NB4 (cell line): ENCODE measurements at regions not wholly inside any gene's neighbourhood (a gene's known extent, or its start where the extent isn't known, plus 50 kb on each side); places are given as distances from the start of the nearest gene placed in this dataset.

Experiments used
- CTCF ChIP-seq: IDR thresholded peaks from one replicate; pipeline ENCODE4 v1.5.1; 2012; ENCODE audit warnings: low read depth, low read length
- MYC ChIP-seq: IDR thresholded peaks from 2 replicates; pipeline ENCODE4 v1.6.1; 2011; ENCODE audit warnings: low read depth, low read length
- POLR2A ChIP-seq: IDR thresholded peaks from 2 replicates; pipeline ENCODE4 v1.6.1; 2011; ENCODE audit warnings: mild to moderate bottlenecking; ENCODE audit not compliant: insufficient read length; ENCODE audit errors: extremely low read depth
- TF ChIP-seq, protein P1 (sequence below): IDR thresholded peaks from 2 replicates; pipeline ENCODE4 v1.6.1; 2011; ENCODE audit warnings: low read depth, low read length

- TF ChIP-seq POLR2A (no peak), CTCF (no peak), MYC (no peak)
- TF ChIP-seq, protein P1, sequence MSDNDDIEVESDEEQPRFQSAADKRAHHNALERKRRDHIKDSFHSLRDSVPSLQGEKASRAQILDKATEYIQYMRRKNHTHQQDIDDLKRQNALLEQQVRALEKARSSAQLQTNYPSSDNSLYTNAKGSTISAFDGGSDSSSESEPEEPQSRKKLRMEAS, result no peak
Measured at GRCh38 chr2:104668631-104669030, 185.3 kb upstream of the POU3F3 start.
